Astrocyte of the spinal cord (primary cell): ENCODE measurements at regions not wholly inside any gene's neighbourhood (a gene's known extent, or its start where the extent isn't known, plus 50 kb on each side); places are given as distances from the start of the nearest gene placed in this dataset.
A peak's percentile ranks its signal among the peaks of the same experiment; 100 is the strongest.

Experiments used
- DNase-seq: peaks from one replicate; pipeline ENCODE4 v3.0.0; 2011; ENCODE audit warnings: low read depth, low spot score
- H3K4me3 ChIP-seq: 2 replicates; pipeline ENCODE4 v1.5.1; 2011; ENCODE audit warnings: low read depth, mild to moderate bottlenecking, low read length, moderate library complexity
- CTCF ChIP-seq: IDR thresholded peaks from 2 replicates; pipeline ENCODE4 v1.5.1; 2012; ENCODE audit warnings: low read depth, mild to moderate bottlenecking, low read length, inconsistent platforms
- in situ Hi-C: cut with HindIII; loops from 2 replicates; pipeline ENCODE4 v1.10.0; 2017; ENCODE audit warnings: low sequenced_read_pairs

- TF ChIP-seq CTCF = no peak
- in situ Hi-C loops = no loop called here
- DNase-seq = peak; percentile 2
- no peak overlapping the region for H3K4me3 ChIP-seq
Observed at GRCh38 chr2:173806761-173807160, 158.4 kb downstream of the SP3 start.

- DNase-seq = no peak
- in situ Hi-C loops = no loop called here
- H3K4me3 ChIP-seq = no peak overlapping the region
- no peak for TF ChIP-seq CTCF
Observed at GRCh38 chr2:173808718-173809117, 156.5 kb downstream of the SP3 start.

- in situ Hi-C loops = no loop called here
- H3K4me3 ChIP-seq = no peak overlapping the region
- TF ChIP-seq CTCF = no peak
- no peak for DNase-seq
Observed at GRCh38 chr2:173812321-173812720, 152.9 kb downstream of the SP3 start.

- in situ Hi-C loops = no loop called here
- no peak for DNase-seq
- H3K4me3 ChIP-seq = no peak overlapping the region
- no peak for TF ChIP-seq CTCF
Observed at GRCh38 chr2:173814306-173814705, 150.9 kb downstream of the SP3 start.

- no peak overlapping the region for H3K4me3 ChIP-seq
- no peak for TF ChIP-seq CTCF
- no peak for DNase-seq
- in situ Hi-C loops = no loop called here
Observed at GRCh38 chr2:173815772-173816171, 149.4 kb downstream of the SP3 start.

GRCh38 chr2:173817582-173817981 is 147.6 kb downstream of the SP3 start:
- no peak for TF ChIP-seq CTCF
- no peak overlapping the region for H3K4me3 ChIP-seq
- no peak for DNase-seq
- in situ Hi-C loops = no loop called here

- in situ Hi-C loops = no loop called here
- TF ChIP-seq CTCF = no peak
- DNase-seq = no peak
- H3K4me3 ChIP-seq = no peak overlapping the region
Observed at GRCh38 chr2:173818285-173818684, 146.9 kb downstream of the SP3 start.
